Stomach smooth muscle (tissue), 2 donors: ENCODE measurements at regions not wholly inside any gene's neighbourhood (a gene's known extent, or its start where the extent isn't known, plus 50 kb on each side); places are given as distances from the start of the nearest gene placed in this dataset.

Experiments
- H3K27ac ChIP-seq: one replicate; pipeline ENCODE4 v1.7.0; 2013; ENCODE audit warnings: mild to moderate bottlenecking, low read length, inconsistent platforms
- H3K27me3 ChIP-seq, 2 donors: one replicate each; pipeline ENCODE4 v1.7.0; 2013; ENCODE audit warnings: low read length in 2 of 2; ENCODE audit not compliant: insufficient read depth in 2 of 2, control insufficient read depth in 1 of 2
- H3K36me3 ChIP-seq, 2 donors: one replicate each; pipeline ENCODE4 v1.7.0; 2013; ENCODE audit warnings: low read length in 2 of 2; ENCODE audit not compliant: control insufficient read depth in 2 of 2, insufficient read depth in 2 of 2
- H3K4me1 ChIP-seq: one replicate; pipeline ENCODE4 v1.7.0; 2013; ENCODE audit warnings: low read length; ENCODE audit not compliant: control insufficient read depth, insufficient read depth
- H3K4me3 ChIP-seq, 2 donors: one replicate each; pipeline ENCODE4 v1.7.0; 2013; ENCODE audit warnings: low read length in 2 of 2
- H3K9ac ChIP-seq, 2 donors: one replicate each; pipeline ENCODE4 v1.7.0; 2013; ENCODE audit warnings: low read length in 2 of 2, mild to moderate bottlenecking in 1 of 2
- H3K9me3 ChIP-seq, 2 donors: one replicate each; pipeline ENCODE4 v1.7.0; 2013; ENCODE audit warnings: low read length in 2 of 2; ENCODE audit not compliant: control insufficient read depth in 2 of 2
- donor health status: healthy.
- donor health status: Pancreatic carcinoma.

GRCh38 chr11:103584021-103584420 is 452.4 kb upstream of the DDI1 start:
- no peak overlapping the region for H3K4me3 ChIP-seq
- no peak overlapping the region for H3K9ac ChIP-seq
- no peaks in the 10 kb centered on the region for H3K4me1 ChIP-seq
- no peaks in the 10 kb centered on the region for H3K27me3 ChIP-seq
- no peaks in the 10 kb centered on the region for H3K36me3 ChIP-seq
- H3K9me3 ChIP-seq, result no peaks in the 10 kb centered on the region
- no peak overlapping the region for H3K27ac ChIP-seq

- no peaks in the 10 kb centered on the region for H3K27me3 ChIP-seq
- no peaks in the 10 kb centered on the region for H3K9me3 ChIP-seq
- H3K27ac ChIP-seq, result no peak overlapping the region
- H3K9ac ChIP-seq, result no peak overlapping the region
- no peaks in the 10 kb centered on the region for H3K4me1 ChIP-seq
- H3K4me3 ChIP-seq, result no peak overlapping the region
- no peaks in the 10 kb centered on the region for H3K36me3 ChIP-seq
These were observed 451.7 kb upstream of the DDI1 start for GRCh38 chr11:103584720-103585119.

GRCh38 chr11:103585401-103585800 is 451.0 kb upstream of the DDI1 start:
- no peak overlapping the region for H3K27ac ChIP-seq
- H3K36me3 ChIP-seq, result no peaks in the 10 kb centered on the region
- no peak overlapping the region for H3K9ac ChIP-seq
- no peaks in the 10 kb centered on the region for H3K27me3 ChIP-seq
- no peaks in the 10 kb centered on the region for H3K9me3 ChIP-seq
- H3K4me1 ChIP-seq, result no peaks in the 10 kb centered on the region
- H3K4me3 ChIP-seq, result no peak overlapping the region

GRCh38 chr11:103585911-103586310 is 450.5 kb upstream of the DDI1 start:
- no peaks in the 10 kb centered on the region for H3K27me3 ChIP-seq
- no peak overlapping the region for H3K4me3 ChIP-seq
- H3K36me3 ChIP-seq, result no peaks in the 10 kb centered on the region
- H3K4me1 ChIP-seq, result no peaks in the 10 kb centered on the region
- no peak overlapping the region for H3K9ac ChIP-seq
- no peak overlapping the region for H3K27ac ChIP-seq
- no peaks in the 10 kb centered on the region for H3K9me3 ChIP-seq

- Histone ChIP-seq H3K27me3 (no peaks in the 10 kb centered on the region), H3K9me3 (no peaks in the 10 kb centered on the region), H3K27ac (no peak overlapping the region), H3K36me3 (no peaks in the 10 kb centered on the region), H3K4me1 (no peaks in the 10 kb centered on the region), H3K4me3 (no peak overlapping the region), H3K9ac (no peak overlapping the region)
These were observed 449.7 kb upstream of the DDI1 start for GRCh38 chr11:103586756-103587155.

- H3K9me3 ChIP-seq, result no peaks in the 10 kb centered on the region
- no peak overlapping the region for H3K27ac ChIP-seq
- H3K9ac ChIP-seq, result no peak overlapping the region
- no peaks in the 10 kb centered on the region for H3K4me1 ChIP-seq
- H3K4me3 ChIP-seq, result no peak overlapping the region
- H3K27me3 ChIP-seq, result no peaks in the 10 kb centered on the region
- no peaks in the 10 kb centered on the region for H3K36me3 ChIP-seq
These were observed 448.3 kb upstream of the DDI1 start for GRCh38 chr11:103587901-103588788.

GRCh38 chr11:103591554-103591953 is 444.9 kb upstream of the DDI1 start:
- H3K36me3 ChIP-seq, result no peaks in the 10 kb centered on the region
- no peaks in the 10 kb centered on the region for H3K27me3 ChIP-seq
- H3K4me1 ChIP-seq, result no peaks in the 10 kb centered on the region
- no peak overlapping the region for H3K4me3 ChIP-seq
- no peak overlapping the region for H3K27ac ChIP-seq
- H3K9me3 ChIP-seq, result peaks cover 0 to 6% of the 10 kb centered on the region in 2 donors
- H3K9ac ChIP-seq, result no peak overlapping the region

GRCh38 chr11:103594283-103594682 is 442.2 kb upstream of the DDI1 start:
- Histone ChIP-seq H3K9me3 (peaks cover 0 to 6% of the 10 kb centered on the region in 2 donors), H3K9ac (no peak overlapping the region), H3K27me3 (no peaks in the 10 kb centered on the region), H3K4me1 (no peaks in the 10 kb centered on the region), H3K36me3 (no peaks in the 10 kb centered on the region), H3K27ac (no peak overlapping the region), H3K4me3 (no peak overlapping the region)

- H3K36me3 ChIP-seq, result no peaks in the 10 kb centered on the region
These were observed 440.1 kb upstream of the DDI1 start for GRCh38 chr11:103596315-103596714.

GRCh38 chr11:103601225-103601846 is 435.1 kb upstream of the DDI1 start:
- H3K9ac ChIP-seq, result no peak overlapping the region
- no peaks in the 10 kb centered on the region for H3K4me1 ChIP-seq
- H3K4me3 ChIP-seq, result no peak overlapping the region
- H3K27ac ChIP-seq, result no peak overlapping the region
- no peaks in the 10 kb centered on the region for H3K36me3 ChIP-seq
- H3K9me3 ChIP-seq, result no peaks in the 10 kb centered on the region
- H3K27me3 ChIP-seq, result no peaks in the 10 kb centered on the region

More at GRCh38 chr11:103596315-103596714, 440.1 kb upstream of the DDI1 start:
- H3K4me1 ChIP-seq, result no peaks in the 10 kb centered on the region
- no peaks in the 10 kb centered on the region for H3K27me3 ChIP-seq
- peak overlapping the region in 1 of 2 donors; percentile 20 for H3K4me3 ChIP-seq
- H3K9me3 ChIP-seq, result peaks cover 0 to 6% of the 10 kb centered on the region in 2 donors
- no peak overlapping the region for H3K9ac ChIP-seq
- H3K27ac ChIP-seq, result no peak overlapping the region

GRCh38 chr11:103602840-103603239 is 433.6 kb upstream of the DDI1 start:
- Histone ChIP-seq H3K4me1 (no peaks in the 10 kb centered on the region), H3K9ac (no peak overlapping the region), H3K27ac (no peak overlapping the region), H3K27me3 (no peaks in the 10 kb centered on the region), H3K36me3 (no peaks in the 10 kb centered on the region), H3K9me3 (no peaks in the 10 kb centered on the region), H3K4me3 (no peak overlapping the region)
